Smooth muscle cell (in vitro differentiated cells): ENCODE measurements at regions not wholly inside any gene's neighbourhood (a gene's known extent, or its start where the extent isn't known, plus 50 kb on each side); places are given as distances from the start of the nearest gene placed in this dataset.
A peak's percentile ranks its signal among the peaks of the same experiment; 100 is the strongest.

Source experiments
- DNase-seq: peaks from one replicate; lab custom pipeline; 2025; ENCODE audit not compliant: unreplicated experiment; lab: John Stamatoyannopoulos, UW
- H2AFZ ChIP-seq: fragments of 200-600 bp; sonication (generic); 2 replicates; pipeline ENCODE4 v1.6.0; 2016; ENCODE audit warnings: antibody characterized with exemption, low read depth, mild to moderate bottlenecking
- H3F3A ChIP-seq: fragments of 200-600 bp; sonication (generic); 2 replicates; pipeline ENCODE4 v1.6.0; 2017; ENCODE audit warnings: antibody characterized with exemption, low read depth
- H3K27ac ChIP-seq: fragments of 200-600 bp; sonication (generic); 2 replicates; pipeline ENCODE4 v1.5.1; 2016; ENCODE audit warnings: low read depth, mild to moderate bottlenecking
- H3K27me3 ChIP-seq: fragments of 200-600 bp; sonication (generic); 2 replicates; pipeline ENCODE4 v1.6.1; 2016; ENCODE audit warnings: low read depth, mild to moderate bottlenecking
- H3K36me3 ChIP-seq: fragments of 200-600 bp; sonication (generic); 2 replicates; pipeline ENCODE4 v1.5.1; 2016; ENCODE audit warnings: low read depth
- H3K4me1 ChIP-seq: fragments of 200-600 bp; sonication (generic); 2 replicates; pipeline ENCODE4 v1.5.1; 2016; ENCODE audit warnings: low read depth
- H3K4me2 ChIP-seq: fragments of 200-600 bp; sonication (generic); 2 replicates; pipeline ENCODE4 v1.6.0; 2016; ENCODE audit warnings: mild to moderate bottlenecking
- H3K4me3 ChIP-seq: fragments of 200-600 bp; sonication (generic); 2 replicates; pipeline ENCODE4 v1.5.1; 2016; ENCODE audit warnings: mild to moderate bottlenecking
- H3K79me2 ChIP-seq: fragments of 200-600 bp; sonication (generic); 2 replicates; pipeline ENCODE4 v1.6.0; 2016; ENCODE audit warnings: low read depth, mild to moderate bottlenecking
- H3K9ac ChIP-seq: fragments of 200-600 bp; sonication (generic); 2 replicates; pipeline ENCODE4 v1.6.0; 2016; ENCODE audit warnings: low read depth
- H3K9me3 ChIP-seq: fragments of 200-600 bp; sonication (generic); replicated peaks from 2 replicates; pipeline ENCODE4 v1.5.1; 2016; ENCODE audit warnings: low read depth
- H4K20me1 ChIP-seq: fragments of 200-600 bp; sonication (generic); 2 replicates; pipeline ENCODE4 v1.6.0; 2016; ENCODE audit warnings: low read depth
- CTCF ChIP-seq: fragments of 200-600 bp; sonication (generic); IDR thresholded peaks from 2 replicates; pipeline ENCODE4 v1.5.1; 2017; ENCODE audit warnings: borderline replicate concordance, mild to moderate bottlenecking, antibody characterized with exemption; ENCODE audit not compliant: insufficient read depth, poor library complexity, severe bottlenecking
- WGBS: methylation state at CpG from one replicate; pipeline ENCODE4 v1.1.7; 2016; ENCODE audit warnings: low lambda C conversion rate; 5-methylcytosine and 5-hydroxymethylcytosine counted together

DNA sequence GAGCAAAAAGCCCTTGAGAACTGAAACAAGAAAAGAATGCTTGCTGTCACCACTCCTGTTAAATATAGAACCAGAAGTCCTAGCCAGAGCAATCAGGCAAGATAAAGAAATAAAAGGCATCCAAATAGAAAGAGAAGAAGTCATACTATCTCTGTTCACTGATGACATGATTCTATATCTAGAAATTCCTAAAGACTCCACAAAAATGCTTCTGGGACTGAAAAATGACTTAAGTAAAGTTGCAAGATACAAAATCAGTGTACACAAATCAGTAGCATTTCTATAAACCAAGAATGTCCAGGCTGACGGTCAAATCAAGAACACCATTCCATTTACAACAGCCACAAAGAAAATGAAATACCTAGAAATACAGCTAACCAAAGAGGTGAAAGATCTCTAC, 552.7 kb upstream of the SLIT2 start:
- Histone ChIP-seq H3K27me3 (no peaks in the 10 kb centered on the region), H3K4me1 (no peaks in the 10 kb centered on the region), H2AFZ (peak overlapping the region; percentile 8), H3K79me2 (no peaks in the 10 kb centered on the region), H3K36me3 (no peaks in the 10 kb centered on the region), H3K27ac (no peak overlapping the region), H3K9ac (no peak overlapping the region), H3K4me3 (no peak overlapping the region), H4K20me1 (no peaks in the 10 kb centered on the region), H3F3A (no peaks in the 10 kb centered on the region), H3K9me3 (no peaks in the 10 kb centered on the region), H3K4me2 (no peak overlapping the region)
- TF ChIP-seq CTCF = no peak
- DNase-seq = no peak
- WGBS = 93% methylated on average over 1 of the region's 1 CpG

- Histone ChIP-seq H3K79me2 (no peaks in the 10 kb centered on the region), H3K4me3 (no peak overlapping the region), H3K36me3 (no peaks in the 10 kb centered on the region), H3F3A (no peaks in the 10 kb centered on the region), H4K20me1 (no peaks in the 10 kb centered on the region), H3K4me1 (no peaks in the 10 kb centered on the region), H3K27me3 (no peaks in the 10 kb centered on the region), H3K9me3 (no peaks in the 10 kb centered on the region), H3K27ac (no peak overlapping the region), H2AFZ (no peak overlapping the region), H3K4me2 (no peak overlapping the region), H3K9ac (no peak overlapping the region)
- no peak for DNase-seq
- WGBS = 89% methylated on average over 4 of the region's 4 CpGs
- no peak for TF ChIP-seq CTCF
These were observed 556.9 kb upstream of the SLIT2 start for GRCh38 chr4:19694812-19695211.

DNA sequence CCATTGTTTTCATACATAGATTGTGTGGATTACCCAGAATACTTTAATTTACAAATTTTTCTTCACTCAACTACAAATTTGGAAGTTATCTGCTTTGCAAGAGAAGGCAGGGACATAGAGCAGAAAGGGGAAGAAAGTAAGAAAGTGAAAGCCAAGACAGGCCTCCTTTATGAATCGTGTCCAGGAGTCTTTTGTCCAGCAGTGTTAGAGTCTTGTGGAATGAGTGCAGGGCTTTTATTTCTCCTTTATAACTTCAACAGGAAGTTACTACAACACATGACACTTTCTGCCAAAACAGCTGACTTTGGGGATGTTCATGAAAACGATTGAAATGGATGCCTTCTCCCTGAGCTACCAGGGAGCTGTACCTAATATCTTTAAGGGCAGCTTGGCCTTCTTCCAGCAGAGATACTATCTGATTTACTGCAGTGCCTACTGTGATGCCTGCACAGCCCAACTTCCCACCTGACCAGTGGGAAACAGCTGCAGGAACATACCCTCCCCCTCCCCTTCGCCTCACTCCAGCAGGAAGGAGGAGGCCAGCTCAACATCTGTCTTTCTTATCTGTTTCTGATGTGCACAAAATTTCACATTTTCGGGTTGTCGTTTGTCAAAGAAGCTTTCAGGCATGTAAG, 557.7 kb upstream of the SLIT2 start:
- no peak for TF ChIP-seq CTCF
- H3K4me2 ChIP-seq = no peak overlapping the region
- peaks cover 2% of the 10 kb centered on the region for H3K4me1 ChIP-seq
- H2AFZ ChIP-seq = peak overlapping the region; percentile 5
- no peak overlapping the region for H3K4me3 ChIP-seq
- H4K20me1 ChIP-seq = no peaks in the 10 kb centered on the region
- H3K27ac ChIP-seq = no peak overlapping the region
- H3K9ac ChIP-seq = no peak overlapping the region
- no peaks in the 10 kb centered on the region for H3K27me3 ChIP-seq
- H3F3A ChIP-seq = no peaks in the 10 kb centered on the region
- no peaks in the 10 kb centered on the region for H3K79me2 ChIP-seq
- 77% methylated on average over 5 of the region's 5 CpGs for WGBS
- no peak for DNase-seq
- no peaks in the 10 kb centered on the region for H3K36me3 ChIP-seq
- no peaks in the 10 kb centered on the region for H3K9me3 ChIP-seq

- H3K36me3 ChIP-seq = no peaks in the 10 kb centered on the region
- H3K27ac ChIP-seq = peak overlapping the region; percentile 73
- no peaks in the 10 kb centered on the region for H3F3A ChIP-seq
- H3K9me3 ChIP-seq = no peaks in the 10 kb centered on the region
- DNase-seq = no peak
- no peaks in the 10 kb centered on the region for H4K20me1 ChIP-seq
- no peak overlapping the region for H3K9ac ChIP-seq
- no peak overlapping the region for H2AFZ ChIP-seq
- 29% methylated on average over 3 of the region's 3 CpGs for WGBS
- H3K4me3 ChIP-seq = no peak overlapping the region
- H3K4me2 ChIP-seq = peak overlapping the region; percentile 71
- no peaks in the 10 kb centered on the region for H3K79me2 ChIP-seq
- H3K4me1 ChIP-seq = peaks cover 2% of the 10 kb centered on the region
- no peak for TF ChIP-seq CTCF
- no peaks in the 10 kb centered on the region for H3K27me3 ChIP-seq
These were observed 562.2 kb upstream of the SLIT2 start for GRCh38 chr4:19689511-19689910.
